ENCODE measurements at regions not wholly inside any gene's neighbourhood (a gene's known extent, or its start where the extent isn't known, plus 50 kb on each side); places are given as distances from the start of the nearest gene placed in this dataset.

DNA sequence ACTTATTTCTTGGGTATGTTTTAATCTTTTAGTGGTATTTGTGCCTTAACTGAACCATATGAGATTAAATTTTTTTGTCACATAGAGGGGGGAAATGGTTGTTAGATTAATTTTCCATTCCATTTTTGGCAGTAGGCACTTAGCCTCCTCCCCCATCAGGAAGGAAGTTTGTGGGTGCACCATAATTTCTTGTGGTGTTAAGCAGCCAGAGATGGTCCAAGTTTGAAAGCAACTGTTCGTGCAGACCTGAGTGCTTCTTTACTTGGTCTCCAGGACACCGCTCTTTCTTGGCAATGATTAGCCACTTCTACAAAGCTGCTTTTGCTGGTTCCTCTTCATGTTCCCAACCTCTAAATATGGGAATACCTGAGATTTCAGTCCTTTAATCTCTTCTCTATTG lies 92.7 kb upstream of the RPL34 start:
- no peak for DNase-seq (ENCODE audit: low spot score)

DNA sequence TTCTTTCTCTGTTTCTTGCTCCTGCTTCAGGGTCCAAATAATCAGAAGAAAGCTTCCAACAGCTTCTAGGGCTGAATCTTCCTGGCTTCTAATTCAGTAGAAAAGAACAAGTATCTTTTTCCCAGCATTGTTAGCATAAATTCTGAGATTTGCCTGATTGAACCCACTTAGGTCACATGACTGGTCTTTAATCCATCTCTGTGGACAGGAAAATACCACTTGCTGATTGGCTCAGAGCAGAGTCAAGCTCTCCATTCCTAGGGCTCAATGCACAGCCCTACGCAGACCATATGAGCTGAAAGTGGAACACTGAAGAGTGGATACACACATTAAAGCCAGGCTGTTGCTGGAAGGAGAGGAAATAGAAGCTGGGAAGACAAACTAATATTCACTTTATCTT lies 99.6 kb upstream of the RPL34 start:
- no peak for DNase-seq (ENCODE audit: low spot score)

DNA sequence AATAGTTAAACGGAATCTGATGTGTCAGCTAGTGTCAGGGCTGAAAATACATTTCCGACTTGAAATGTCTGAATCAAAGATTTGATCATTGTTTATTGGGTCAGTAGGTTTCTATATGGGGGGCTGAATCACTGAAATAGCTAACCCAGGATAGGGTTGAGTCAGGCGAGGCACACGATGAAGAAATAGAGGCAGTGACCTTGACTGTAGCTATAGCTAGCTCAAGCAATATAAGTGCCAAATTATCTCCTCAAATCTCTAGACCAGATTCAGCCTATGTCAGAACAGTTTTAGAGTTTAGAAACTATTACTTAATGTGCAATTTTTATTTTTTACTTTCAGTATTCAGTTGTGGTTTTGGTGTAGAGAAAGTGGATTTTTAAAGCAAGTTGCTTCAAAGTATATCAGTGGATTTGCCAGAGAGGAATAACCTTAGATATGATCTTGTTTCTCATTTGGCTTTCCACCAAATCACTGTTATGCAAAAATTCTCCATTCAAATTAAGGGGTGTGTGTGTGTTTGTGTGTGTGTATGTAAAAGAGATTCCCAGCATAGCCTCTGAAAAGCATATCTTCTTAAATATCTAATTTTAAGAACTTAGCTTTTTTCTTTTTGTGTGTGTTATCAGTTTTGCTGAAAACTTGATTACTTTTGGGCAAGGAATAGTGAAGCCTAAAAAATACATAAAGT lies 100.3 kb upstream of the RPL34 start:
- no peak for DNase-seq (ENCODE audit: low spot score)

DNA sequence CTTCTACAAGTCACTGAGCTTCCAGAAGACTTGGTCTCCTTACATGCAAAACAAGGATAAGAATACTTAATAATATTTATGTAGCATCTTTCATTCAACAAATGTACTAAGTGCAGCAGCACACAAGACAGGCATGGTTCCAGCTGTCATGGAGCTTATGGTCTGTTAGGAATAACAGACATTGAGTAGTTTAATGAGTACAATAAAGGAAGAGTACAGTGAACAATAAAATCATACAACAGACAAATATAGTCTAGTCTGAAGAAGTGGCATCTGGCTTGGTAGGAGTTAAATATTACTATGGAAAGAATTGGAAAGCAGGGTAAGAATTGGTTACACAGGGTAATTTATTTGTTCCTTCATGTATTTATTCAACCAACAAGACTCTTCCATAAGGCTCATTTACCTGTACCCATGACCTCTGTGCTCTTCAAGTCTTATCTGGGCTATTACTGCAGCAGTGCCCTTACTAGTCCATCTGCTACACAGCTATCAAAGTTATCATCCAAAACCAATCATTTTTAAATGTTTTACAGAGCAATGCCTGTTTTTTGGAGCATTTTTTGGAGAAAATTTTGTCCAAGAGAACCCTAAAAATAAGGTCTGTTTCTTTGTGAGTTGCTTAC lies 101.1 kb upstream of the RPL34 start:
- DNase-seq (ENCODE audit: low spot score) = no peak

DNA sequence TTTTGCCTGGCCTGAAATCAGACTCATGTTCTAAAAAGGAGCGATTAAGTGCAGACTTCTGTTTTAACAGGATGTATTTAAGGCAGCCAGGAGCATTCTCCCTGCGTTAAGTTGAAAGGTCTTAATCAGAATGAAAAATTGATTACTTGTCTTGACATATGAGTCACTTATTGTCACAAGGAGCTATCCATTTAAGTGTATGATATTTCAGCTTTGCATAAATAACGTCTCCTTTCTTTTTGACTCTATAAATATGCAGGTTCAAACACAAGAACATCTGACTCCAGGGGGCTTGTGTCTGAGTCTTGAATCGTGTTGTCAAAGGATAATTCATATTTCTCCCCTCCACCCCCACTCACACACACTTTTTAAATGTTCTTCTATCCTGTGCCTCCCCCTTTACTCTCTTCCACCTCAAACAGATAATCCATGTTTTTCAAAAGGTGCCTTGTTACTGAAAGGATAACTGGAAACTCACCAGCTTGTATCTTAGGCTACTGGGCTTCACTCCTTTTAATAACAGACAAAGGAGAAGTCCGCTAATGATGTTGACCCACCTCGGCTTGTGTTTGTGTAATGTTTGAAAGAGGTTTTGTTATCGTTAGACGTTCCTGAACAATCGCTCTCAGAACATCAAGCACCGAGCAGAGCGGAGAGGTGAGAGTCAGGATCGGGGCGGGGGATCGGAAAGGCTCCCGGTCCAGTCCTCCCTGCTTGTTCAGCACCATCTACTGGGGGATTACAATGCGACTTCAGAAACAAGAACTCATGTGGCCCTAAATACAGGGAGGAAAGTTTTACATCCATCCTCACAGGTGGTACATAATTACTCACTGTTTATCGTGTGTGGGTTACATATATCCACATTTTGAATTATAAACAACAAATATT lies 107.5 kb upstream of the RPL34 start:
- DNase-seq (ENCODE audit: low spot score) = peak; percentile 8

DNA sequence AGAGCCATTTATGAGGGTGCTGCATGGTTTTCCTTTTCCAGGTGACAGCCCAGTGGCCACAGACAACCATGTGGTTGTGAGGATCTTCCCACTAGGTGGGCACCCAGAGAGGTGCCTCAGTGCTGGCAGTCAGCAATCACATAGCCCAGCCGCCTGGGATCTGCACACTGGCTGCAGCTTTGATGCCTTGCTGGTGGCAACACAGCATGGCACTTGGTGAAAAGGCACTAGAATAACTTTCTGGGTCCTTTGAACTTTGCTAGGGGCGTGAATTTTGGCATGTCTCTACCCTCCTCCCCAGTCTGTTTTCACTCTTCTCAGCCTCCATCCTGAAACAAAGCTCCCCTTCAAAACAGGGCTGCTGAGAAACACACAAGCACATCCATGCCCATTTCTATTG lies 108.8 kb upstream of the RPL34 start:
- no peak for DNase-seq (ENCODE audit: low spot score)

DNA sequence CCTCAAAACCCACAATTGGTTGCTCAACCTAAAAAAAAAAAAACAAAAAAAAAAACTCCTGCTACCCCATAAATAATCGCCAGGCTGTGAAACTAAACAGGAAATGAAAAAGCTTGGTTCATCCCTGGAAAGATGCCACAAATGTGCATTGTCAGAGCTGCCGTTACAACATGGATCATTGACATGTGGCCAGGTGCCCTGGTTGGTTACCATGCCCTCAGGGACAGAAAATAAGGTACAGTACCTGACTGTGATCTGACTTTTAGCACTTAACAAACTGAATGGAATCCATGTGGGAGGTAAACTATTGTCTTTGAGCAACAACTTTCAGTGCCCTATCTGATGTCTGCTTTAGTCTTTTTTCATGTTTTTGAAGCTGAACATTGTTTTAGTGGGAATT lies 118.0 kb upstream of the RPL34 start:
- no peak for DNase-seq (ENCODE audit: low spot score)

DNA sequence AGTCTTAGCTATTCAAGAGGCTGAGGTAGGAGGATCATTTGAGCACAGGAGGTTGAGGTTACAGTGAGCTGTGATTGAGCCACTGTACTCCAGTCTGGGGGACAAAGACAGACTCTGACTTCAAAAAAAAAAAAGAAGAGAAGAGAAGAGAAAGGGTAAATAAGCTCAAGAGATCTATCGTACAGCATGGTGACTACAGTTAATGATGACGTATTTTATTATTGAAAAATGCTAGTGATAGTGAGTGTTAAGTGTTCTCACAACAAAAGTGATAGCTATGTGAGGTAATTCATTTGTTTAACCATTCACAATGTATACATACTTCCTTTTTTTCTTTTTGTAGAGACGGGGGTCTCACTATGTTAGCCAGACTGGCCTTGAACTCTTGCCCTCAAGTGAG lies 121.5 kb upstream of the RPL34 start:
- DNase-seq (ENCODE audit: low spot score) = no peak

DNA sequence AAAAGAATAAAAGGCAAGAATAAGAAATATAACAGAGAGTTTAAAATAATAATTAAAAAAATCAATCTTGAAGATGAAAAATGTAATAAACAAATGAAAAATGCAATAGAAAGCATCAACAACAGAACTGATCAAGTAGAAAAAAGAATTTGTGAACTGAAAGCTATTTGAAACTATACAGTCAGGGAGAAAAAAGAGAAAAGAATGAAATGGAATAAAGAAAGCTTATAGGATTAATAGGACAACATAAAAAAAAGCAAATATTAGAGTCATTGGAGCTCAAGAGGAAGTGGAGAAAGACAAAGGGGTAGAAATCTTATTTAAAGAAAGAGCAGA lies 126.8 kb upstream of the RPL34 start:
- DNase-seq (ENCODE audit: low spot score) = no peak

DNA sequence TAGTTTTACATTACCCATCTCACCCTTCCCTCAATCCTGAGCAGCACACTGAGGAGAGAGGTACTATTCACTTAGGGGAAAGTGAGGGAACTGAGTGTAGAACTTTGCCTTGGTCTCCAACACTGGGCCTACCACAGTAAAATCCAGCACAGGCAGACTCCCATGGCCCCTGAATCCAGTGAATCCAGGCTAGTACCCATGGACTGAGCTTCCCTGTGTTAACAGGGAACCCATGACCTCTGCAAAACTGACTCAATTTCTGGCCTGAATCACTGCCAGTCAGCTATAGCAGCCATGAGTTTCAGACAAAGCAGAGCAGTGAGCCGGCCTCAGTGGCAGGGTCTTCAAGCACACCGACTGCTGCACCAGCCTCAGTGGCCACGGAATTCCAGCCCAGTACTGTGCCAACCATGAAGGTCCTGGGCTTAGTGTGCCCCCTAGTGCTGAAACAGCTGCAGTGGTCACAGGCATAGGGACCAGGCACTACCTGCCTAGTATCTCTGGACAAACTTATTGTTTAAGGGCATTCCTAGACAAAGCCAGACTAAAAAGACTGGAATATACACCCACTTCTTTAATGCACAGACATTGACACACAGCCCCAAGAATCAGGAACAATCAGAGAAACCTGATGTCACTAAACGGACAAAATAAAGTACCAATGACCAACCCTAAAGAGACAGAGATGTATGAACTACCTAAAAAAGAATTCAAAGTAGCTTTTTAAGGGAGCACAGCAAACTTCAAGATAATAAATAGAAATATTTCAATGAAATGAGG lies 127.4 kb upstream of the RPL34 start:
- DNase-seq (ENCODE audit: low spot score) = no peak

DNA sequence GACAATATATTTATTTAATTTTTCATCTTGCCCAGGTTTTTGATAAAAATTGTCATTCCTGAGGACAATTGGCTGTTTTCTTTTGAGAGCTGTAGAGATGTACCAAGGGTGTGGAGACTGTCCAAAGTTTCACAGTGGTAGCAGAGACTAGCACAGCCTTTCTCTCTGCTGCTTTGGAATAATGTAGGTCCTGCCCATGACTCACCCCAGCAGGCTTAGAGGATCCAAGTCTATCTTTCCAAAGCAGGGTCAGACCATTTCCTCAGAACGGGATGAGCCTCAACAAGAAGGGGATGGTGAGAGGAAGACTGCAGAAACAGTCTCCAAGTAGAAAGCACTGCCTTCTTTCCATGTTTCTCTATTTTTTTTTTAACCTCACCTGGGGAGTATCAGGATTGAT lies 131.5 kb upstream of the RPL34 start:
- DNase-seq (ENCODE audit: low spot score) = no peak

DNA sequence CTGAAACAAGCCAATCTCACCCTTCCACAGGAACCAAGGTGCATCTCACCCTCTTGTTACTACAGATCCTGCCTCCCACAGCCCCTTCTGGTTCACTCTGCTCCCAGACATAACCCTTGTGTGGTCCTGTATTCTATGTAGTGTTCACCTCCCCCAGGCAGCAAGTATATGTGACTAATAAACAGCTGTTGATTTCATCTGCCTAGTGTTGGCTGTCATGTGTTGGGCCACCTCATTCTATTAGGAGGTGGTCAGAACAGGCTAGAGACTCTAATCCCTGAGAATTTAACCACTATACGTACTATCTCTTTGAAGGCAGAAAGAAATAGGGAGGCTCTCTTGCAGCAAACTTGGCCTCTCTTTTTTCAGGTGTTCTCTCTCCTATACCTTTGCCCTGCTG lies 134.3 kb upstream of the RPL34 start:
- DNase-seq (ENCODE audit: low spot score) = no peak

DNA sequence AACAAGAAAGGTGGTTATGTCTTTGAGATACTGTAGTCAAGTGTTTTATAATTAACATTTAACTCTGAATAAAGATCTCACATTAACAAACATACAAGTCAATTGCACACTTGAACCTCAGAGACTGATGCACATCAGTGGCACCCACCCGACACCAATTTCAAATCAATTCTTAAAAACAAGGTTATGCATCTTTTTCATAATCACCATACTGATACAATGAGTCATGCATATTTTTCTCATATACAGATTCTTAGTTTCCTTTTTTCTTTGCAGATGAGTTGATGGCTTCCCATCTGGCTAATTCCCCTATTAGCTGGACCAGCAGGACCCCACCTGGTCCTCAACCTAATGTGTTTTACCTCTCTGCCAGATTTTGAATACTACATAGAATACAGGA lies 136.2 kb upstream of the RPL34 start:
- DNase-seq (ENCODE audit: low spot score) = no peak

DNA sequence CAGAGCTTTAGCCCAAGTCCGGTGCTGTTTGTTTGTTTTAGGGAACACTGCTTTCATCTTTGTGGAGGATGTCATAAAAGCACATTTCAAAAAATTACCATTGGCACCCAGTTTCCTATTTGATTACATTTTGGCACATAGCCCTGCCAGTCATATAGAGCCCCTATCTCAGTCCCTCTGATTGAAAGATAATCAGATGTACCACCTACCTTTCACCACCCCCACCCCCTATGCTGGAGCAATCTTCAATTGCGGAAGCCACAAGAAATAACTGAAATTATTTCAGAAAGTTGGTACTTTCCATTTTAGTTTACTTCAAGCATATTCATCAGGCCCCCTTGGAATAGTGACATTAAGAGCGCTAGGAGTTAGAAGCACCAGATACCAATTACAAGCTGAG lies 136.7 kb upstream of the RPL34 start:
- DNase-seq (ENCODE audit: low spot score) = no peak

DNA sequence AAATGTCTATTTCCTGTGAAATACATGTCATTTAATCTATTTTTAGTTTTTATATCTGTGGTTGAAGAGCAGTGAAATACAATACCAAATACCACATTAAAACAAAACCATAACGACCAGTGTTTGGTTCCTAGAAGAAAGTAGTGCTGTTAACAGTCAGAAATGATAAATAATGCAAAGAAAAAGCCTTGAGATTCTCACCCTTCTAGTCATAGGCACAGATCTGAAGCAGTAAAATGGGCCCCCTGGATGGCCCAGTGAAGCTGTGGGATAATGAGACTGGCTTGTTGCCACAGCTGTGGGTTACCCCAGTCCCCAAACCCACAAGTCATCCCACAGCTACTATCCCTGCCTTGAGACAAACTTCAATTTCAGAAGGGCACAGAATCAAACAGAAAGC lies 137.3 kb upstream of the RPL34 start:
- DNase-seq (ENCODE audit: low spot score) = no peak

DNA sequence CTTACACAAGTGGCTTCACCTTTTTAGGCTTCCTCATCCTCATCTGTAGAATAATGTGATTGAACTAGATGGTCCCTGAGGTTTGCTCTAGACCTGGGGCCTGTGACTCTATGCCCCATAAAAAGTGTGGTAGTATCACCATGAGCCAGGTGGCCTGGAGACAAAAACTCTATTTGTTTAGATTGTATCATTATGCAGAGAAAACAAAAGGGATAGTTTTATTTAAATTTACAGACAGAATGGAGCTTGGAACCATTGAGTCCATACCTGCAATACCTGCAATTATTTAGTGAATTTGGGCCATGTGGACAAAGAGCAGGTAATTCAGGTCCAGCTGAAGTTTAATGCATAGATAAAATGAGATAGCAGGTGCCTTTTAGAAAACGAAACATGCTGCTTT lies 139.5 kb upstream of the RPL34 start:
- no peak for DNase-seq (ENCODE audit: low spot score)

DNA sequence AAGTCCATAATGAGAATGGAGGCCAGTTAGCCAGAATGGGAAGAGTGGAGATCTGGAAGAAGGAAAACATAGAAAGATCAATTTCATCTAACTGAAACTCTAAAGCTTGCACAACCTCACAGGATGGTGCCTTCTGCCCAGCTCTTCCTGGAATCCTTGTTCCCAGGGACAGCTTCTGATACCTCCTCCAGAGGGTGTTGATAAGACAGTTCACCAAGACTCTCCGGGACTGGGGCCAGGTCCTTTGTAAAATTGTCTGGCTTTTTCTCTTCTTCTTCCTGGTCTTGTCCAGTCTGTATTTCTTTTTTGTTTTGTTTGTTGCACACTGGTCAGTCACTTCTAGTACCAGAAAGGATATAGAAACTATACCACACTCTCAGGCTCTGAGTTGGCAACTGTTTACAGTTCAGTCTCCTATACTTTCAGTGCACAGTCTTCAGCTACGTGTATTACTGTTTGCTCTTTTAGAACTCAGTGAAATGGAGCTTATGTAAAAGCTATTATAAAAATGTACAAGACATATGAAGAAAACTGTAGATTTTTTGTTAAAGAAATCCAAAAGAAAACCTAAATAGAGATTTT lies 142.8 kb upstream of the RPL34 start:
- no peak for DNase-seq (ENCODE audit: low spot score)

DNA sequence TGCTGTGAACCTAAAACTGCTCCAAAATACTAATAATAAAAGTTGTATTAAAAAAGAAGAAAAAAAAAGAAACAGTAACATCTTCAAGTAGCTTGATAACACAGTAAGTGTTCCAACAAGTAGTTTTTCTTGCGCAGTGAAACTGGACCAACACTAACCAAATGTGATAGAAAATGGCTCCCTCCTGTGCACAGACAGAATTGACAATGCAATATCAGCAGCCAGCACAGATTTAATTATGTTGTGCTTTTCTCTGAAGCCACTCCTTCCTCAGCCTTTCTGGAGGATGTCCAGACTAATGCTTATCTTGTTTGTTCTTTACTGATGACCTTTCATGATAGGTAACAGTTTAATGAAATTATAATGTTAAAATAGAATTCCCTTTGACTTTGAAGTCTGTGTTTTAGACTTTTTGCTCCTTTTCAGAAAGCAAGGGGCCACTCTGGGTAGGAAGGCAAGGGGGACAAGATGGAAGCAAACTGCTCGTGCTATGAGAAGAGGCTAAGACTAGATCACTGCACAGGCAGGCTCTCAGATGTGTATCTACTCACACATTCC lies 147.1 kb upstream of the RPL34 start:
- no peak for DNase-seq (ENCODE audit: low spot score)

DNA sequence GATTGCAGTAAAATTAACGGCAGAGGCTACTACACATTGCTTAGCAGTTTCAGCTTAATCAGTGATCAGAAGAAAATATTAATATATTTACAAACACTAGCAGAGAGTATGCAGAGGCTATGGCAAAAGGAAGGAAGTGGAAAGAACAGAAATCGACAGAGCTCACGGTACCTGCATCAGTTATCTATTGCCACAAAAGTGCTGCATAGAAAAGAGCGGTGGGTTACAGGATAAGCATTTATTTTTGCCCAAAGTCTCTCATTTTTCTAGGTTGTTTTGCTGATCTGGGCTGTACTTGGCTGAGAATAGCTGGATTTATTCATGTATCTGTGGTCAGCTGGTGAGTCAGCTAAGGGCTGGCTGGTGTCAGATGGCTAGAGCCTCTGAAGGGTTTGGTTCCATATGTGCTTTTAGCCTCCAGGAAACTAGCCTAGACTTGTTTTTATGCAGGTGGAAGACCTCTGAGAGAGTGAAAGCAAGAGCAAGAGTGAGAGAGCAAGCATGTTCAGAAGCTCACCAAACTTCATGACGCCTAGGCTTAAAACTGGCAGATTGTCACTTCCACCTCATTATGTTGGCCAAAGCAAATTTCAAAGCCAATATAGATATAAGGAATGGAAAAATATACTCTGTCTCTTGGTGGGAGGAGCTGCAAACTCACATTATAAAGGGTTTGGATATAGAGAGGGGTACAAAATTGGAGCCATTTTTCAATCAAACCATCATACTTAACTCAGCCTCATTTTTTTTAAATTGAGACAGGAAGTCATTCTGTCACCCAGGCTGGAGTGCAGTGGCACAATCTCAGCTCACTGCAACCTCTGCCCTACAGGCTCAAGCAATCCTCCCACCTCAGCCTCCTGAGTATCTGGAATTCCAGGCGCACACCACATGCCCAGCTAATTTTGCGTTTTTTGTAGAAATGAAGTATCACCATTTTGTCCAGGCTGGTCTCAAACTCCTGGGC lies 153.2 kb upstream of the RPL34 start:
- DNase-seq (ENCODE audit: low spot score) = no peak

DNA sequence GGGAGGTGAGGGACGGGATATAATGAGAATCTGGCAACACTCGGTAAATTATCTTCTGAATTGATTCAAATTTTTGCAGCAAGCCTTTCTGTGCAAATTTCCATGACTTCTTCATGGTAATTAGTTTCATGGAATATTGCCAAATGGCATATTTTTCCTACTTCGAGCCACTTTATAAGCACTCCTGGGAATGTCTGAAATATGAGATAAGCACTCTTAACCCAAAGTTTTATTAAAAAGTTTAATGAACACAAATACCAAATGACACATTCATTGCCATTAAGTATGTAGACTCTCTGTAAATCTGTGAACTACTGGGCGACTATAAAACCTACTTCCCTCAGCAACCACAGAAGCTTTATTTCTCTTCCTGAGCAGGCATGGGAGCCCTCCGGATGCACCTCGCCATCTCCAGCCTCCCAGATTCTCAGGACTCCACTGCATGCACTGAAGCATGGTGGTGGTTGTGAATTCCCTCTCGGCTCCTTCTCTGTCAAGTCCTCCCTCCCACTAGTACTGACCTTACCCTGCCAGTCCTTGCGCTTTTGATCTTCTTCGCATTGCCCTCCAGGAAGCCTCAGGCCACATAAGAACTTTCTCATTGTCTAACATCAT lies 154.4 kb upstream of the RPL34 start:
- DNase-seq (ENCODE audit: low spot score) = no peak
